Naive thymus-derived CD8-positive, alpha-beta T cell (primary cell): ENCODE measurements at regions not wholly inside any gene's neighbourhood (a gene's known extent, or its start where the extent isn't known, plus 50 kb on each side); places are given as distances from the start of the nearest gene placed in this dataset.

ENCODE experiments used
- ATAC-seq, 2 donors: fragments of 150-1000 bp; cut with Tn5 transposase in 1 of 2; sonication (Bioruptor Pico), chemical (Tn5 transposase) in 1 of 2; 1 replicate in 1 of 2; 2 replicates in 1 of 2; pipeline ENCODE4 v1.10.0; 2021; ENCODE audit warnings: mild to moderate bottlenecking in 2 of 2, moderate library complexity in 2 of 2
- POLR2A ChIA-PET: fragments of 350-600 bp; sonication (Branson Sonifier 250); formaldehyde crosslinking; loops from one replicate; lab custom pipeline; 2021; ENCODE audit warnings: antibody characterized with exemption; lab: Charles Lee
- DNase-seq, 10 donors: peaks; one replicate each; pipeline versions ENCODE4 v3.0.0 to v3.0.0-alpha.2; 2020 to 2022
- H3K27ac Mint-ChIP-seq, 10 donors: one replicate each; pipeline ENCODE4 v1.8.0; 2020 to 2022; ENCODE audit warnings: mild to moderate bottlenecking in 10 of 10, mixed read lengths in 10 of 10, moderate library complexity in 4 of 10, inconsistent platforms in 1 of 10
- H3K27me3 Mint-ChIP-seq, 5 donors: one replicate each; pipeline ENCODE4 v1.8.0; 2021 to 2022; ENCODE audit warnings: mixed read lengths in 5 of 5
- H3K36me3 Mint-ChIP-seq, 3 donors: one replicate each; pipeline ENCODE4 v1.8.0; 2020 to 2022; ENCODE audit warnings: mixed read lengths in 3 of 3, mild to moderate bottlenecking in 2 of 3, inconsistent platforms in 1 of 3
- H3K4me1 Mint-ChIP-seq, 4 donors: one replicate each; pipeline ENCODE4 v1.8.0; 2021 to 2022; ENCODE audit warnings: mixed read lengths in 4 of 4
- H3K4me3 Mint-ChIP-seq, 10 donors: one replicate each; pipeline ENCODE4 v1.8.0; 2020 to 2022; ENCODE audit warnings: mild to moderate bottlenecking in 10 of 10, mixed read lengths in 10 of 10, moderate library complexity in 6 of 10, inconsistent platforms in 1 of 10
- H3K9me3 Mint-ChIP-seq, 9 donors: one replicate each; pipeline ENCODE4 v1.8.0; 2020 to 2022; ENCODE audit warnings: mixed read lengths in 9 of 9, mild to moderate bottlenecking in 3 of 9, inconsistent platforms in 1 of 9, moderate library complexity in 1 of 9

DNA sequence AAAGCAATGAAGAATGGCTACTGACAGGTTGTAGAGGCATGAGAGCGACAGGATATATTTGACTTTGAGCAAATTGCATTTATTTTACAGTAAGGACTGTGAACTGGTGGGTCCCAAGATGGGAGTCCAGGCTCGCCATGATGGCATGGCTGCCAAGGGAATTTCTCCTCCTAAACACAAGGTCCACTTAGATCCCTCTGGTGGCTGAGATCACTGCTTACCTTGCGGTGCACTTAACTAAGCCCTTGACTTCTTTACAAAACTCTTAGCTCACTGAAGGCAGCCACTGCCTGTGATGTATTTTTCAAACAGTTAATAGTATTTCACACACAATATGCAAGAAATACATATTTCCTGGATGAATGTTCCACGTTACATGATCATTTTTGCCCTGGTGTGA is 50.3 kb upstream of the SORBS2 start:
- no peak overlapping the region for H3K27ac Mint-ChIP-seq
- H3K4me3 Mint-ChIP-seq = no peak overlapping the region
- H3K9me3 Mint-ChIP-seq = peaks cover 4 to 23% (median 11%) of the 10 kb centered on the region in 9 donors
- POLR2A ChIA-PET = no interaction called here
- no peaks in the 10 kb centered on the region for H3K4me1 Mint-ChIP-seq
- peaks cover 0 to 19% (median 0%) of the 10 kb centered on the region in 3 donors for H3K36me3 Mint-ChIP-seq
- H3K27me3 Mint-ChIP-seq = peaks cover 4 to 43% (median 8%) of the 10 kb centered on the region in 5 donors
- ATAC-seq (no peak), DNase-seq (no peak)

DNA sequence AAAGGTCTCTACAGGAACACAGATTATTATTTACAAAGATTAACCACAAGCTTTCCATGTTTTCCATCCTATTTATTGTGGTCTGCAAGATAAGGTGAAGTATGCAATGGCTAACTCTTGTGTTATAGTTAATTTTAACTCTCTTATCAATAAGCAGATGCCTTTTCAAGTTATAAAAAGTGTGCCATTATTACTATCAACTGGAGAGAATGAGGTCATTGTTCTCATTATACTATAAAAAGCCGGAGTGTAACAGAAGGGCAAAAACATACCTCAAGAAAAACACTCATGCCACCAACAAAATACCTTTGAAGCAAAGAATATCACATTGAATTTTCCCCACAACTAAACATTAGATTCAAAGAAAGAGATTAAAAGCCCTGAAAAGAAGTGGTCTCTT is 52.0 kb upstream of the SORBS2 start:
- ATAC-seq (no peak), DNase-seq (no peak)
- H3K4me1 Mint-ChIP-seq = no peaks in the 10 kb centered on the region
- H3K36me3 Mint-ChIP-seq = peaks cover 0 to 11% (median 0%) of the 10 kb centered on the region in 3 donors
- H3K4me3 Mint-ChIP-seq = no peak overlapping the region
- H3K9me3 Mint-ChIP-seq = peaks cover 0 to 12% (median 6%) of the 10 kb centered on the region in 9 donors
- peaks cover 4 to 42% (median 7%) of the 10 kb centered on the region in 5 donors for H3K27me3 Mint-ChIP-seq
- no peak overlapping the region for H3K27ac Mint-ChIP-seq
- POLR2A ChIA-PET = no interaction called here

DNA sequence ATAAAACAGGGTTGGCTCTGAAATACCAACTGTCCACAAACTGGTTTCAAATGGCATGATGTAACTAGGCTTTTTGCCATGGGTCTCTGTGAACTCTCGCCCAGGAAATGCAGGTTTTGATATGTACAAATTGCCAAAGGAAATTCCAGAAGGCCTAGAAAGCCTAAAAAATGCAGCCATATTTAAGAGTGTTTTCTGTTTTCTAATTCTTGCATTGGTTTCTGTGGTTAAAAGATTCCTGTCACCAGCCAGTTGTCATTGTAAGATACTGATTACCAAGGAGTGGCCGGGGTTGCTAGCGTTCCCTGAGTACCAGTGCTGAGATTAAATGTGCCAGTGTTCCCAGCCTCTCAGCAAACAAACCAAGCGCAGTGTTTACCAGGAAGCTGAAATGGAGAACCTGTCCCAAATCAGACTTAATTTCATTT is 53.9 kb upstream of the SORBS2 start:
- Mint-ChIP-seq H3K36me3 (no peaks in the 10 kb centered on the region), H3K4me1 (no peaks in the 10 kb centered on the region), H3K27ac (no peak overlapping the region), H3K9me3 (peaks cover 0 to 12% (median 0%) of the 10 kb centered on the region in 9 donors), H3K4me3 (no peak overlapping the region), H3K27me3 (peaks cover 3 to 23% (median 4%) of the 10 kb centered on the region in 5 donors)
- POLR2A ChIA-PET = no interaction called here
- no peak for DNase-seq
- no peak for ATAC-seq

DNA sequence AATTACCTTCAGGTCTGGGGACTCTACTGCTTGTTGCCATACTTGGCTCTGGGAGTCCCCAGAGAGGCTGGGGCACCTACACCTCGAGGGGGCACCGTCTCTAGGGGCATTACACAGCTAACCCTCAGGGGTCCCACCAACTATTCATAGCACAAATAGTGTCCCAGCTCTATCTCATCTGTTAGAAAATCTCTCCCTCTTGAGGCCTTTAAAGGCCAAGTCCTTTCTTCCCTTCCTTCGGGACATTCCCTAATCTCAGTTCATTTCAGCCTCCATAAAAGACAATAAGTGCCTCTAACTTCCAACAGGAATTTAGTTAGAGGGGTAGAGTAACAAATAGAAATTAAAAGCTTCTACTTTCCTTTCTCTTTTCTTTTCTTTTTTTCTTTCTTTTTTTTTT is 55.8 kb upstream of the SORBS2 start:
- Mint-ChIP-seq H3K9me3 (peaks cover 0 to 12% (median 0%) of the 10 kb centered on the region in 9 donors), H3K27me3 (peaks cover 0 to 5% (median 2%) of the 10 kb centered on the region in 5 donors), H3K27ac (no peak overlapping the region), H3K4me1 (no peaks in the 10 kb centered on the region), H3K36me3 (no peaks in the 10 kb centered on the region), H3K4me3 (no peak overlapping the region)
- POLR2A ChIA-PET = no interaction called here
- no peak for ATAC-seq
- DNase-seq = no peak

DNA sequence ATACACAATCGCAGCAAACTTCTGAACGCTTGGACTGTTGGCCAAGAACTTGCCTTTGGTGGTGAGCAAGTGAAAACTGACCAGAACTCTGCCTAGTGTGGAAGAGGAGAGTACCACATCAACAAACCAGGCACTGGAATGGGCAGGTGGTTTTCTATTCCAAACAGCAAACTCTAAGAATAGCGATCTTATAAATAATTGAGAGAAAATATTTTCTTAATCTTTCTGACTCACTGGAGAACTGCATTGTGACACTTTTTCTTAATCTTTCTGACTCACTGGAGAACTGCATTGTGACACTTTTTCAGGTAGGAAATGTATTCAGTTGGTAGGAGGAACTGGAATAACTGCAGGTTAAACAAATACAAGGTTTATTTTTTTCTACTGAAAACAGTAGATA is 57.0 kb upstream of the SORBS2 start:
- Mint-ChIP-seq H3K9me3 (peaks cover 0 to 3% (median 0%) of the 10 kb centered on the region in 9 donors), H3K4me3 (no peak overlapping the region), H3K4me1 (no peaks in the 10 kb centered on the region), H3K27me3 (peaks cover 0 to 2% (median 0%) of the 10 kb centered on the region in 5 donors), H3K36me3 (no peaks in the 10 kb centered on the region), H3K27ac (no peak overlapping the region)
- DNase-seq (no peak), ATAC-seq (no peak)
- POLR2A ChIA-PET = no interaction called here

DNA sequence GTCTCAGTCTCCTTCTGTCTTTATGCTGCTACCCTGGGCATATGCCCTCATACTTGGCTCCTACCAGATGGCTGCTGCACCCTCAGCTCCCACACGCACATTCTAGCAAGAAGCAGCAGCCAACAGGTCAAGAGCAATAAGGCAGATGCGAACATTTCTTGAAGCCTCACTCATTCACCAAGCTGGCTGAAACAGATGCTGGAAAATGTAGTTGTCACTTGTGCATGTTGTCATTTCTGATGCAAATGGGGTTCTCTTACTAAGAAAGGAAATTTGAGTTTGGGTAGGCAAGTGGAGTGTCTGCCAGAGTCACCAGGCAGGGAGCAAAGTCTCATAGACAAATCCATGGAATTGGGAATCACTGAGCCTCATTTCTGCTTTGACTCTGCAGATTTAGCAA is 57.4 kb upstream of the SORBS2 start:
- no peaks in the 10 kb centered on the region for H3K4me1 Mint-ChIP-seq
- no peaks in the 10 kb centered on the region for H3K9me3 Mint-ChIP-seq
- ATAC-seq (no peak), DNase-seq (no peak)
- POLR2A ChIA-PET = no interaction called here
- H3K27me3 Mint-ChIP-seq = peaks cover 0 to 2% (median 0%) of the 10 kb centered on the region in 5 donors
- no peak overlapping the region for H3K4me3 Mint-ChIP-seq
- H3K36me3 Mint-ChIP-seq = no peaks in the 10 kb centered on the region
- no peak overlapping the region for H3K27ac Mint-ChIP-seq

DNA sequence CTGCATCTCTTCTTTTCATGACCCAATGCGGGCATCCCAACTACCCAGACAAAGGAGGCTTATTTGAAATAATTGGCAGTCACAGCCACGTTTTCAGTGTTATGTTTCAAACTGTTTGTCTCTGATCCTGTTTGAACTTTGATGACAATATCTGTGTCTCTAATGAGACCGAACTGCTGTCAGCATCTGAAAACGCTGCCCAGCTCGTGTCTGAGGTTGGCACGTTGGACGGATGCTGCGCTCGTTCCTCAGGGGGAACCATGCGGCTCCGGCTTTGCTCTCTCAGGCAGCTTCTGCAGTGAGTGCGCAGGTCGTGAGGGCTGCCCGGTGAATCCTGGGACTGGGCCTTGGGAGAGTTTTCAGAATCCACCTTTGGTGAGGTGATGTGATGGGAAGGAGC is 58.4 kb upstream of the SORBS2 start:
- POLR2A ChIA-PET = no interaction called here
- no peaks in the 10 kb centered on the region for H3K36me3 Mint-ChIP-seq
- no peak overlapping the region for H3K4me3 Mint-ChIP-seq
- H3K9me3 Mint-ChIP-seq = no peaks in the 10 kb centered on the region
- DNase-seq (no peak), ATAC-seq (no peak)
- H3K27me3 Mint-ChIP-seq = peaks cover 0 to 6% (median 0%) of the 10 kb centered on the region in 5 donors
- no peaks in the 10 kb centered on the region for H3K4me1 Mint-ChIP-seq
- H3K27ac Mint-ChIP-seq = no peak overlapping the region

DNA sequence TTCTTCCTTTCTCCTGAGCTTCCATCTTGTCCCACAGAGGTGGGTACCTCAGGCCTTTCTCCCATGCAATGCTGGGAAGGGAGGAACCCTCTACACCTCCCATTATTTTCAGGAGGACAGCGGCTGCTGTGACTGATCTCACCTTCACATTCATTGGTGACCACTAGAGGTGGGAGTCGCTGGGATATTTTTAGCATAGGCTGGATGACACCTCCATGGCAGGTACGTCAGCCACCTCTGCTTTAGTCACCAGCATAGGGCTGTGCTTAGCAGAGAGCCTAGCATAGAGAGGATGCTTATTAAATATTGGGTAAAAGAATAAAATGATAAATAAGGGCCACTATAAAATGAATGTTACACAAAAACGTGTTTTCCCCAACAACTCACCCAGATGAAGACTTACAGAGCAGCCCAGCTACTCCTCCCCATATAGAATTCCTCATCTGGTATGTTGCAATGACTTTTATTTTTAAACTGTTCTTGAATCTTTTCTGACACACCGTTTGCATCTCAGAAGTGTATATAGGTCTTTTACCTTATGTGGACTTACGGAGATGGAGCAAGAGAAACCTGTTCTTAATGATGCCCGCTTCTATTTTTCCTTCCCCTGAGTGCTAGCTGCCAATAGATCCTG is 60.9 kb upstream of the SORBS2 start:
- no peaks in the 10 kb centered on the region for H3K9me3 Mint-ChIP-seq
- peaks cover 0 to 18% (median 2%) of the 10 kb centered on the region in 5 donors for H3K27me3 Mint-ChIP-seq
- no peak overlapping the region for H3K4me3 Mint-ChIP-seq

DNA sequence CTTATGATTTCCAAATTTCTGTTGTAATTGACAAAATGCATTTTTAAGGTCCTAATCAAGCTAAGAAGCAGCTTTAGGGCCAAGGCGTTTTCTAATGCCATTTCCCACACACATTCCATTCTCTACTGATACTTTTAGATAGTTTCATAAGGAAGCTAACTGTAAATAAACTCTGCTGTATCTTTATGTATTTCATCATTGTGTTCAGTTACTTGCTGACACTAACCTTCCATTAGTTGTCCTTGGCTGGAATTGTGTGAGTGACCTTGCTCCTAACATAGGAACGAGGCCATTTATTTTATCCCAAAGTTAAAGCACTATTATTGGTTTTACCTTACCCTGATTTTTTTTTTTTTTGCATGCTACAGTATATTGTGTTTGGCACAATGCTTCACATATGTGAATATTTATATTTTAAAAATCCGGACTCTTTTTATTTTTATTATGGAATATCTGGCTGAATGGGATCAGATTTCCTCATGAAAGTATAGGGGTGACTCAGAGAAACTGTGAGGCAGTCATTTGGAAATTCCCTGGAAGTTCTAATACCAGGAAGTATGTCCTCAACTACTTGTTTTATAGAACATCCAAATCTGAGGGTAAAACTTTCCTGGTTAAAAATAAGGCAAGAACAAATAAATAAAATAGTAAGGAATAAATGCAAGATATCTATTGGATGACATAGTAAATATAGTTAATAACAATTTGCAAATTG is 62.7 kb upstream of the SORBS2 start:
- ATAC-seq = no peak
- no peak overlapping the region for H3K27ac Mint-ChIP-seq
- no peak for DNase-seq
- POLR2A ChIA-PET = no interaction called here
- H3K27me3 Mint-ChIP-seq = peaks cover 0 to 22% (median 5%) of the 10 kb centered on the region in 5 donors
- H3K9me3 Mint-ChIP-seq = peaks cover 0 to 11% (median 2%) of the 10 kb centered on the region in 9 donors
- no peaks in the 10 kb centered on the region for H3K4me1 Mint-ChIP-seq
- no peaks in the 10 kb centered on the region for H3K36me3 Mint-ChIP-seq
- no peak overlapping the region for H3K4me3 Mint-ChIP-seq

More for the DNA sequence above, 60.9 kb upstream of the SORBS2 start:
- H3K4me1 Mint-ChIP-seq = no peaks in the 10 kb centered on the region
- no peak overlapping the region for H3K27ac Mint-ChIP-seq
- DNase-seq (no peak), ATAC-seq (no peak)
- H3K36me3 Mint-ChIP-seq = no peaks in the 10 kb centered on the region
- POLR2A ChIA-PET = no interaction called here

DNA sequence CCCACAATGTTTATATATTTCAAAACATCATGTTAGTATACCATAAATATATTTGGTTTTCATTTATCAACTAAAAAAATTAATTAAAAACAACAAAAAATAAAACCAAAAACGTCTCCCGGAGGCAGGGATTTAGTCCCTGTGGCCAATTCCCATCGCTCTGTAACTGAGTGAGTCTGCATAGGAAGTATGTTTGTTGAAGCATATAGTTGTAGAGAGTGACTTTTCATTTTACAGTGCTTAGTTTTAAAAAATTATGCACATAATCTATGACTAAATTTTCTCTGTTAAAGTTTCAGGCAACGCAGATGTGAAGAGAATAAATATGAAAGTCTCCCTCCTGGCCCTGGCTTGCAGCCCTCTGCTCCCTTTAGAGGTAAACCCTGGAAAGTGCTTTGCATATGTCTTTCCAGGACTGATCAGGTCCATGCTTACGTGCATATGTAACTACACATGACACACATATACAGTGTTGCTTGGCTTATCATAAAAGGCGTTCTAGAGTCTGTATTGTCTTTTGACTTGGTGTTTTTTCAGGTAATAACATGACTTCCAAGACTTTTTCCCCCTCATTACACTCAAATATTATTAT is 63.4 kb upstream of the SORBS2 start:
- Mint-ChIP-seq H3K4me3 (no peak overlapping the region), H3K9me3 (peaks cover 0 to 11% (median 2%) of the 10 kb centered on the region in 9 donors), H3K27ac (no peak overlapping the region), H3K36me3 (no peaks in the 10 kb centered on the region), H3K27me3 (peaks cover 0 to 27% (median 5%) of the 10 kb centered on the region in 5 donors), H3K4me1 (no peaks in the 10 kb centered on the region)
- POLR2A ChIA-PET = no interaction called here
- ATAC-seq (no peak), DNase-seq (no peak)

DNA sequence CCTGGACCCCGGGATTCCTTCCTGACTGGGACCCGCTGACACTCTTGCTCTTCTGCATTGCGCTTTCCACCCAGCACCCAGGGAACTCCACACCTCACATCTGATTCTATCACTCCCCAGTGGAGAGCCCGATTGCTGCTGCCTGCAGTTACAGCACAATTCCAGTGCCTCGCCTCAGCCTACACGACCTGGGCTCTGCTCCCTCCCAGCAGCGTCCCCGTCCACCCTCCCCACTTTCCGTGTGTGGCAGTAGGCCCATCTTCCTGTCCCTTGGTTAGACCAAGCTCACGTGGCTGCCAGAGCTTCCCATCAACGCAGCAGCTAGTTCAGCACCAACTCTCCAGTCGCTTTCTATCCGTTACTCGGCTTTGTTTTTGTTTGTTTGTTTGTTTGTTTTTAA is 66.6 kb upstream of the SORBS2 start:
- ATAC-seq = no peak
- Mint-ChIP-seq H3K36me3 (no peaks in the 10 kb centered on the region), H3K4me1 (no peaks in the 10 kb centered on the region), H3K27me3 (peaks cover 0 to 27% (median 4%) of the 10 kb centered on the region in 5 donors), H3K27ac (peak overlapping the region in 1 of 10 donors; percentile 83), H3K9me3 (peaks cover 0 to 11% (median 2%) of the 10 kb centered on the region in 9 donors), H3K4me3 (no peak overlapping the region)
- no peak for DNase-seq
- POLR2A ChIA-PET = no interaction called here

DNA sequence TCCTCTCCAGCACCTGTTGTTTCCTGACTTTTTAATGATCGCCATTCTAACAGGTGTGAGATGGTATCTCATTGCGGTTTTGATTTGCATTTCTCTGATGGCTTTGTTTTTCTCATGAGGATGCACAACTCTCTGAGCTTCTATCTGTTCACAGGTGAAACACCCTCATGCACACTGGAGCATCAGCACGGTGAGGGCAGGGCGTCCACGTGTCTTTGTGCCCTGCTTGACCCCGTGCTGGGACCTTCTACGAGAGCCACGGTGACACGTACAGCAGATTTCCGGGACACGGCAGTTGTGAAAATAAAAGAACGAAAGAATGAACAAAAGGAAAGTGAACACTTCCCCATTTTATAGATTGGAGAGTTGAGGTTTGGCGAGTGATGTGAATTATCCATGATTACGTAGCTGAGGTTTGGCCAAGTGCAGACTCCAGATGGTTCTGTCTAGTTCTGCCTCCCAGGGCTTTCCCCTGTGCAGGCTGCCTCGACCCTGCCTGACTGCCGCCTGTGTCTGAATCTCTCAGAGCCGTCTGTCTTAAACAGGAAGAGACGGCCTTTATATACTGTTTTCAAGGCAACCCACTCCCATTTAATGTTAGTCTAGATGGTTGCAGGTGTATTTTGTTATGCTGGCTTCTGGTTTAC is 67.8 kb upstream of the SORBS2 start:
- ATAC-seq = no peak
- POLR2A ChIA-PET = no interaction called here
- Mint-ChIP-seq H3K4me1 (no peaks in the 10 kb centered on the region), H3K4me3 (no peak overlapping the region), H3K9me3 (peaks cover 0 to 11% (median 2%) of the 10 kb centered on the region in 9 donors), H3K27ac (peak overlapping the region in 1 of 10 donors; percentile 51), H3K36me3 (no peaks in the 10 kb centered on the region), H3K27me3 (peaks cover 0 to 27% (median 5%) of the 10 kb centered on the region in 5 donors)
- no peak for DNase-seq

DNA sequence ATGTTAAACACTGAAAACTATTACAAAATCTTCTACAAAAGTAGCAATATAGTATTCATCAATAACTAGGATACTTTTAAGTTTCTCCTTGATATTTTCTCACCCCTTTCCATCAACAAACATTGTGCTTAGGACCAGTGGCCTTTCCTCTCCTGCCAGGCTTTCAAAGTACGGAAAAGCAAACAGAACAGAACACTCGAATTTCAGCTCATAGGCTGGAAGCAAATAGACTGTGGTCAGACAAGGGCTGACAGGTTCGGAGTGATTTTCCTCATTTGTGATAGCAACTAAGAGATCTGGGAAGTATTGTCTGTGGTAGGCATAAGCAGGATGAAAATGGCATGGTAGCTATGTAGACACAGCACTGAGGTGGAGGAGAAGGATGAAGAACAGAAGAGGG is 68.6 kb upstream of the SORBS2 start:
- Mint-ChIP-seq H3K4me1 (no peaks in the 10 kb centered on the region), H3K4me3 (no peak overlapping the region), H3K27ac (no peak overlapping the region), H3K36me3 (no peaks in the 10 kb centered on the region), H3K27me3 (peaks cover 3 to 19% (median 5%) of the 10 kb centered on the region in 5 donors), H3K9me3 (peaks cover 0 to 11% (median 2%) of the 10 kb centered on the region in 9 donors)
- DNase-seq = no peak
- POLR2A ChIA-PET = no interaction called here
- no peak for ATAC-seq
